ENCODE measurements at regions not wholly inside any gene's neighbourhood (a gene's known extent, or its start where the extent isn't known, plus 50 kb on each side); places are given as distances from the start of the nearest gene placed in this dataset.

GRCh38 chr14:104431351-104431928 lies 148.1 kb upstream of the C14orf180 start:
- no peak for FAIRE-seq
- dilution Hi-C loops (cut with MboI; ENCODE audit: extremely low pct_ligation_motif_present, low sequenced_read_pairs), result no loop called here

GRCh38 chr14:104431929-104432541 lies 147.5 kb upstream of the C14orf180 start:
- Histone ChIP-seq H3K9ac (ENCODE audit: control insufficient read depth, extremely low read depth, insufficient read depth, low read length) (no peak overlapping the region), H2AFZ (ENCODE audit: control insufficient read depth, low read length) (no peak overlapping the region), H3K27me3 (ENCODE audit: control insufficient read depth, extremely low read depth, insufficient read depth, low read length) (no peaks in the 10 kb centered on the region), H3K9me1 (ENCODE audit: control insufficient read depth, extremely low read depth, insufficient read depth, low read length) (no peaks in the 10 kb centered on the region), H3K27ac (ENCODE audit: control insufficient read depth, insufficient read depth, low read length) (no peak overlapping the region), H3K9me3 (ENCODE audit: control insufficient read depth, low read depth, low read length) (no peaks in the 10 kb centered on the region), H3K4me2 (ENCODE audit: control insufficient read depth, extremely low read depth, insufficient read depth, low read depth, low read length) (no peak overlapping the region), H3K36me3 (ENCODE audit: control insufficient read depth in 2 of 2, extremely low read depth in 1 of 2, insufficient read depth in 2 of 2, low read length in 2 of 2) (no peaks in the 10 kb centered on the region), H3K79me2 (ENCODE audit: control insufficient read depth, insufficient read depth, low read length) (no peaks in the 10 kb centered on the region), H4K20me1 (ENCODE audit: control insufficient read depth, extremely low read depth, insufficient read depth, low read length) (no peaks in the 10 kb centered on the region), H3K4me1 (ENCODE audit: control insufficient read depth, extremely low read depth, insufficient read depth, low read length) (no peaks in the 10 kb centered on the region), H3K4me3 (ENCODE audit: control insufficient read depth in 2 of 3, extremely low read depth in 1 of 3, insufficient read depth in 2 of 3, low read depth in 1 of 3, low read length in 3 of 3) (no peak overlapping the region)
- FAIRE-seq (no peak), DNase-seq (ENCODE audit: low read depth, low spot score) (no peak)
- dilution Hi-C loops (cut with MboI; ENCODE audit: extremely low pct_ligation_motif_present, low sequenced_read_pairs), result no loop called here
- TF ChIP-seq CTCF (optimal IDR thresholded peaks at IDR 0.05 in 1 of 3, IDR thresholded peaks at IDR 0.05 in 1 of 3, conservative IDR thresholded peaks at IDR 0.05 in 1 of 3; ENCODE audit: extremely low read depth in 1 of 3, insufficient read depth in 2 of 3, low read length in 3 of 3) (no peak), EZH2 (IDR thresholded peaks at IDR 0.05; ENCODE audit: low read length) (no peak)

More at GRCh38 chr14:104431351-104431928, 148.1 kb upstream of the C14orf180 start:
- Histone ChIP-seq H3K9me3 (ENCODE audit: control insufficient read depth, low read depth, low read length) (no peaks in the 10 kb centered on the region), H3K9ac (ENCODE audit: control insufficient read depth, extremely low read depth, insufficient read depth, low read length) (no peak overlapping the region), H3K4me1 (ENCODE audit: control insufficient read depth, extremely low read depth, insufficient read depth, low read length) (no peaks in the 10 kb centered on the region), H4K20me1 (ENCODE audit: control insufficient read depth, extremely low read depth, insufficient read depth, low read length) (no peaks in the 10 kb centered on the region), H3K9me1 (ENCODE audit: control insufficient read depth, extremely low read depth, insufficient read depth, low read length) (no peaks in the 10 kb centered on the region), H3K27ac (ENCODE audit: control insufficient read depth, insufficient read depth, low read length) (no peak overlapping the region), H3K36me3 (ENCODE audit: control insufficient read depth in 2 of 2, extremely low read depth in 1 of 2, insufficient read depth in 2 of 2, low read length in 2 of 2) (no peaks in the 10 kb centered on the region), H3K4me3 (ENCODE audit: control insufficient read depth in 2 of 3, extremely low read depth in 1 of 3, insufficient read depth in 2 of 3, low read depth in 1 of 3, low read length in 3 of 3) (no peak overlapping the region), H2AFZ (ENCODE audit: control insufficient read depth, low read length) (no peak overlapping the region), H3K4me2 (ENCODE audit: control insufficient read depth, extremely low read depth, insufficient read depth, low read depth, low read length) (no peak overlapping the region), H3K27me3 (ENCODE audit: control insufficient read depth, extremely low read depth, insufficient read depth, low read length) (no peaks in the 10 kb centered on the region), H3K79me2 (ENCODE audit: control insufficient read depth, insufficient read depth, low read length) (no peaks in the 10 kb centered on the region)
- no peak for DNase-seq (ENCODE audit: low read depth, low spot score)
- TF ChIP-seq CTCF (optimal IDR thresholded peaks at IDR 0.05 in 1 of 3, IDR thresholded peaks at IDR 0.05 in 1 of 3, conservative IDR thresholded peaks at IDR 0.05 in 1 of 3; ENCODE audit: extremely low read depth in 1 of 3, insufficient read depth in 2 of 3, low read length in 3 of 3) (no peak), EZH2 (IDR thresholded peaks at IDR 0.05; ENCODE audit: low read length) (no peak)
